H1 (cell line): ENCODE measurements at regions not wholly inside any gene's neighbourhood (a gene's known extent, or its start where the extent isn't known, plus 50 kb on each side); places are given as distances from the start of the nearest gene placed in this dataset.

ENCODE experiments used
- GABPA ChIP-seq: IDR thresholded peaks from 2 replicates; pipeline ENCODE4 v1.6.1; 2011; ENCODE audit warnings: mild to moderate bottlenecking, low read length, moderate library complexity, borderline replicate concordance; ENCODE audit not compliant: insufficient read depth
- RNF2 ChIP-seq: fragments of 200-900, 300-1000 bp; sonication (generic); IDR thresholded peaks from 2 replicates; pipeline ENCODE4 v1.7.1; 2016; ENCODE audit warnings: borderline replicate concordance, low read depth, mild to moderate bottlenecking, antibody characterized with exemption, low read length; ENCODE audit not compliant: poor library complexity, severe bottlenecking; ENCODE audit errors: missing control alignments

DNA sequence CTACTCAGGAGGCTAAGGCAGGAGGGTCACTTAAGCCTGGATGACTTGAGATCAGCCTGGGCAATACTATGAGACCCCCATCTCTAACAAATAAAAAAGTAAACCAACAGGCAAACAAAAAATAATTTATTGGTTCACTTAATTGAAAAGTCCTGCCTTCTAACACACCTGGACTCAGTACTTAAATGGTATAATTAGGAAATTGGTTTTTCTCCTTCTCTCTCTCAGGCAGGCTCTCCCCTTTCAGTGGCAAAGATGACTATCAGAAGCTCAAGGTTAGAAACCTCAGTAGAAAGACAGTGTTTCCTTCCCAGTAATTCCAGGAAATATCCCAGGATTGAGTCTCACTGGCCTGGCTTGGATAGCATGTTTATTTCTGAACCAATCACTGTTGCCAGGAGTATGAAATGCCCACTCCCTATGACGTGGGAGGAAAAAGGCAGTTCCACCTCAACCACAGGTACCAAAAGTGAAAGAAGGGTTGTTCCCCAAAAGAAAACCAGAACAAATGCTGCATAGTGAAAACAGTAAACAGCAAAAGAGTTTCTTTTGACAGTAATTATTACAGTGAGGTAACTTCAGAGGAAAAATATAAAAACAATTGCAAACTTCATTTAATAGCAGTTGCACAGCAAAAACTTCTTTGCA, 56.3 kb upstream of the SOX6 start (continued):
- TF ChIP-seq RNF2, result no peak
- TF ChIP-seq GABPA, result no peak
